ENCODE measurements at regions not wholly inside any gene's neighbourhood (a gene's known extent, or its start where the extent isn't known, plus 50 kb on each side); places are given as distances from the start of the nearest gene placed in this dataset.

GRCh38 chr3:56985460-56985859 is 75.0 kb upstream of the SPATA12 start:
- DNase-seq (ENCODE audit: low read depth), result no peak

- DNase-seq (ENCODE audit: low read depth), result no peak
Measured at GRCh38 chr3:56983427-56983826, 77.0 kb upstream of the SPATA12 start.

GRCh38 chr3:56981445-56982230 is 78.8 kb upstream of the SPATA12 start:
- no peak for DNase-seq (ENCODE audit: low read depth)

GRCh38 chr3:56980798-56981390 is 79.6 kb upstream of the SPATA12 start:
- DNase-seq (ENCODE audit: low read depth), result peak; percentile 96

GRCh38 chr3:56980243-56980642 is 80.2 kb upstream of the SPATA12 start:
- no peak for DNase-seq (ENCODE audit: low read depth)

GRCh38 chr3:56979791-56980190 is 80.7 kb upstream of the SPATA12 start:
- no peak for DNase-seq (ENCODE audit: low read depth)

- DNase-seq (ENCODE audit: low read depth), result no peak
Measured at GRCh38 chr3:56977561-56977889, 82.9 kb upstream of the SPATA12 start.

- DNase-seq (ENCODE audit: low read depth), result peak; percentile 34
Measured at GRCh38 chr3:56976651-56977560, 83.6 kb upstream of the SPATA12 start.

- no peak for DNase-seq (ENCODE audit: low read depth)
Measured at GRCh38 chr3:56975567-56975966, 84.9 kb upstream of the SPATA12 start.

GRCh38 chr3:56974247-56974930 is 86.1 kb upstream of the SPATA12 start:
- peak; percentile 25 for DNase-seq (ENCODE audit: low read depth)

GRCh38 chr3:56971816-56972215 is 88.6 kb upstream of the SPATA12 start:
- DNase-seq (ENCODE audit: low read depth), result no peak

GRCh38 chr3:56971261-56971660 is 89.2 kb upstream of the SPATA12 start:
- no peak for DNase-seq (ENCODE audit: low read depth)

- DNase-seq (ENCODE audit: low read depth), result no peak
Measured at GRCh38 chr3:56970461-56970879, 90.0 kb upstream of the SPATA12 start.

- DNase-seq (ENCODE audit: low read depth), result peak; percentile 24
Measured at GRCh38 chr3:56969851-56970250, 90.6 kb upstream of the SPATA12 start.

GRCh38 chr3:56966509-56966908 is 94.0 kb upstream of the SPATA12 start:
- no peak for DNase-seq (ENCODE audit: low read depth)

- no peak for DNase-seq (ENCODE audit: low read depth)
Measured at GRCh38 chr3:56966104-56966503, 94.4 kb upstream of the SPATA12 start.

- no peak for DNase-seq (ENCODE audit: low read depth)
Measured at GRCh38 chr3:56962922-56963321, 97.5 kb upstream of the SPATA12 start.

- DNase-seq (ENCODE audit: low read depth), result no peak
Measured at GRCh38 chr3:56962206-56962605, 98.3 kb upstream of the SPATA12 start.

- no peak for DNase-seq (ENCODE audit: low read depth)
Measured at GRCh38 chr3:56960234-56960917, 100.1 kb upstream of the SPATA12 start.

GRCh38 chr3:56958879-56959278 is 101.6 kb upstream of the SPATA12 start:
- DNase-seq (ENCODE audit: low read depth), result no peak

GRCh38 chr3:56957522-56957921 is 102.9 kb upstream of the SPATA12 start:
- no peak for DNase-seq (ENCODE audit: low read depth)

- DNase-seq (ENCODE audit: low read depth), result no peak
Measured at GRCh38 chr3:56956906-56957305, 103.6 kb upstream of the SPATA12 start.
